SU-DHL-6 (cell line): ENCODE measurements at regions not wholly inside any gene's neighbourhood (a gene's known extent, or its start where the extent isn't known, plus 50 kb on each side); places are given as distances from the start of the nearest gene placed in this dataset.

Source experiments
- H2AFZ ChIP-seq: fragments of 200-600 bp; sonication (generic); 2 replicates; pipeline ENCODE4 v1.6.1; 2014; ENCODE audit warnings: low read depth, mild to moderate bottlenecking, moderate library complexity, mixed read lengths, antibody characterized with exemption, low read length; ENCODE audit not compliant: severe bottlenecking
- H3F3A ChIP-seq: fragments of 200-600 bp; shearing (Covaris generic); 2 replicates; pipeline ENCODE4 v1.6.0; 2016; ENCODE audit warnings: antibody characterized with exemption, mild to moderate bottlenecking; ENCODE audit not compliant: insufficient read depth
- H3K27ac ChIP-seq: fragments of 200-600 bp; sonication (generic); 2 replicates; pipeline ENCODE4 v1.5.1; 2016; ENCODE audit warnings: low read depth, mild to moderate bottlenecking, low read length, moderate library complexity, mixed read lengths
- H3K27me3 ChIP-seq: fragments of 200-600 bp; sonication (generic), shearing (Covaris generic); 2 replicates; pipeline ENCODE4 v1.6.0; 2014; ENCODE audit warnings: mild to moderate bottlenecking, low read length
- H3K36me3 ChIP-seq: fragments of 200-600 bp; sonication (generic); 2 replicates; pipeline ENCODE4 v1.6.1; 2014; ENCODE audit warnings: mild to moderate bottlenecking, low read length, mixed read lengths
- H3K4me2 ChIP-seq: fragments of 300-600, 200-600 bp; shearing (Covaris generic), sonication (generic); 2 replicates; pipeline ENCODE4 v1.6.0; 2014; ENCODE audit warnings: low read length, low read depth, mild to moderate bottlenecking; ENCODE audit not compliant: poor library complexity, severe bottlenecking
- H3K4me3 ChIP-seq: fragments of 200-600 bp; sonication (generic); 2 replicates; pipeline ENCODE4 v1.5.1; 2014; ENCODE audit warnings: antibody characterized with exemption, low read length, mild to moderate bottlenecking, mixed read lengths; ENCODE audit not compliant: insufficient read depth, poor library complexity, severe bottlenecking
- H3K79me2 ChIP-seq: fragments of 200-600 bp; sonication (generic); 2 replicates; pipeline ENCODE4 v1.6.1; 2014; ENCODE audit warnings: mild to moderate bottlenecking, low read length, moderate library complexity; ENCODE audit not compliant: insufficient read depth
- H3K9ac ChIP-seq: fragments of 200-600 bp; sonication (generic); 2 replicates; pipeline ENCODE4 v1.7.0; 2014; ENCODE audit warnings: mild to moderate bottlenecking, low read length
- H3K9me2 ChIP-seq: fragments of 200-600 bp; sonication (generic); replicated peaks from 2 replicates; pipeline ENCODE4 v1.6.1; 2014; ENCODE audit warnings: low read length; ENCODE audit not compliant: insufficient read depth
- H3K9me3 ChIP-seq: fragments of 200-600 bp; sonication (generic); 2 replicates; pipeline ENCODE4 v1.6.1; 2014; ENCODE audit warnings: low read length, mixed read lengths; ENCODE audit not compliant: insufficient read depth
- H4K20me1 ChIP-seq: fragments of 200-600 bp; sonication (generic); 2 replicates; pipeline ENCODE4 v1.6.1; 2014; ENCODE audit warnings: low read depth, mild to moderate bottlenecking, antibody characterized with exemption, low read length, moderate library complexity, mixed read lengths
- CTCF ChIP-seq: fragments of 200-600 bp; sonication (generic); IDR thresholded peaks from one replicate; pipeline ENCODE4 v1.5.1; 2017; ENCODE audit warnings: antibody characterized with exemption, mild to moderate bottlenecking, low read length, moderate library complexity; ENCODE audit not compliant: insufficient read depth, poor library complexity, severe bottlenecking
- EZH2phosphoT487 ChIP-seq: fragments of 200-600 bp; sonication (generic), shearing (Covaris generic); conservative IDR thresholded peaks from 2 replicates; pipeline ENCODE4 v1.6.1; 2018; ENCODE audit warnings: mild to moderate bottlenecking, antibody characterized with exemption, low read length, moderate library complexity, mixed read lengths

- no peaks in the 10 kb centered on the region for H3K79me2 ChIP-seq
- H3K27ac ChIP-seq = peak overlapping the region; percentile 53
- no peaks in the 10 kb centered on the region for H3K27me3 ChIP-seq
- H3K4me3 ChIP-seq = no peak overlapping the region
- H3K4me2 ChIP-seq = peak overlapping the region; percentile 25
- H3K9ac ChIP-seq = no peak overlapping the region
- H3K36me3 ChIP-seq = no peaks in the 10 kb centered on the region
- H2AFZ ChIP-seq = no peak overlapping the region
- no peak for TF ChIP-seq CTCF
- no peak for TF ChIP-seq EZH2phosphoT487
- no peaks in the 10 kb centered on the region for H3K9me2 ChIP-seq
- H3F3A ChIP-seq = no peaks in the 10 kb centered on the region
- no peaks in the 10 kb centered on the region for H4K20me1 ChIP-seq
- no peaks in the 10 kb centered on the region; the same call in 1 of the 2 replicates for H3K9me3 ChIP-seq
Measured at GRCh38 chr4:189029976-189030504, 890.8 kb downstream of the TRIML1 start.

GRCh38 chr4:189032606-189033338, 893.5 kb downstream of the TRIML1 start:
- Histone ChIP-seq H2AFZ (no peak overlapping the region), H3K27me3 (no peaks in the 10 kb centered on the region), H3K27ac (peak overlapping the region; percentile 80), H3K36me3 (no peaks in the 10 kb centered on the region), H3K9ac (no peak overlapping the region), H3F3A (no peaks in the 10 kb centered on the region), H3K4me2 (peak overlapping the region; percentile 23), H3K9me3 (no peaks in the 10 kb centered on the region), H4K20me1 (no peaks in the 10 kb centered on the region), H3K79me2 (no peaks in the 10 kb centered on the region), H3K9me2 (no peaks in the 10 kb centered on the region), H3K4me3 (no peak overlapping the region)
- TF ChIP-seq EZH2phosphoT487 = no peak
- no peak for TF ChIP-seq CTCF

- no peaks in the 10 kb centered on the region for H3K79me2 ChIP-seq
- H3K4me3 ChIP-seq = no peak overlapping the region
- H2AFZ ChIP-seq = no peak overlapping the region
- no peak overlapping the region for H3K9ac ChIP-seq
- no peaks in the 10 kb centered on the region for H3K9me2 ChIP-seq
- H4K20me1 ChIP-seq = no peaks in the 10 kb centered on the region
- TF ChIP-seq CTCF (no peak), EZH2phosphoT487 (no peak)
- H3K27me3 ChIP-seq = no peaks in the 10 kb centered on the region
- no peaks in the 10 kb centered on the region for H3K9me3 ChIP-seq
- no peaks in the 10 kb centered on the region for H3K36me3 ChIP-seq
- H3K27ac ChIP-seq = peak overlapping the region; percentile 80
- H3F3A ChIP-seq = no peaks in the 10 kb centered on the region
- H3K4me2 ChIP-seq = no peak overlapping the region
Measured at GRCh38 chr4:189033801-189034347, 894.6 kb downstream of the TRIML1 start.
